ENCODE measurements at regions not wholly inside any gene's neighbourhood (a gene's known extent, or its start where the extent isn't known, plus 50 kb on each side); places are given as distances from the start of the nearest gene placed in this dataset.

DNA sequence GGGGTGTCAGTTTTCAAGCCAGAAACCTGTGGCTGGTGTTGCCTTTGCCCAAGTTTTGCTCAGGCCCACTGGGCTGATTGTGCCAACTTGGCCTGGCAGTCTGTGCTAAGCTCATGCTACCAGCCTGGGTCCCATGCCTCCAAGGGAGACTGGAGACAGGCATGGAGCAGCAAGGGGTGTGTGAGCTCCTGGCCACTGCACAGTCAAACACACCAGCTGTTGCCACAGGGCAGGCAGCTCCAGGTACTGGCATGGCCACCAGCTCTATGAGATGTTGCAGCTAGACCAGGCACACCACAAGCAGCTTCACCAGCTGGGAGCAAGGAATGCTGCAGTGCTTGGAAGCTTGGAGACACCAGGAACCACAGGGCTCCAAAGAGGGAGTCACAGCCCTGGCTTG, 638.8 kb downstream of the PLOD2 start:
- FAIRE-seq (no peak), DNase-seq (no peak)
- Histone ChIP-seq H3K27me3 (ENCODE audit: control insufficient read depth in 3 of 3, insufficient read depth in 3 of 3, low read length in 3 of 3) (no peaks in the 10 kb centered on the region), H3K9me3 (ENCODE audit: control insufficient read depth in 2 of 2, insufficient read depth in 1 of 2, low read depth in 1 of 2, low read length in 1 of 2) (no peaks in the 10 kb centered on the region), H3K4me1 (ENCODE audit: control insufficient read depth in 3 of 3, insufficient read depth in 2 of 3, low read depth in 1 of 3, low read length in 2 of 3) (no peaks in the 10 kb centered on the region), H3K27ac (ENCODE audit: low read depth in 1 of 3, low read length in 2 of 3) (no peak overlapping the region), H3K4me3 (ENCODE audit: low read depth in 1 of 3, low read length in 3 of 3) (no peak overlapping the region), H3K36me3 (ENCODE audit: control insufficient read depth in 3 of 3, insufficient read depth in 2 of 3, low read depth in 1 of 3, low read length in 3 of 3) (no peaks in the 10 kb centered on the region)

DNA sequence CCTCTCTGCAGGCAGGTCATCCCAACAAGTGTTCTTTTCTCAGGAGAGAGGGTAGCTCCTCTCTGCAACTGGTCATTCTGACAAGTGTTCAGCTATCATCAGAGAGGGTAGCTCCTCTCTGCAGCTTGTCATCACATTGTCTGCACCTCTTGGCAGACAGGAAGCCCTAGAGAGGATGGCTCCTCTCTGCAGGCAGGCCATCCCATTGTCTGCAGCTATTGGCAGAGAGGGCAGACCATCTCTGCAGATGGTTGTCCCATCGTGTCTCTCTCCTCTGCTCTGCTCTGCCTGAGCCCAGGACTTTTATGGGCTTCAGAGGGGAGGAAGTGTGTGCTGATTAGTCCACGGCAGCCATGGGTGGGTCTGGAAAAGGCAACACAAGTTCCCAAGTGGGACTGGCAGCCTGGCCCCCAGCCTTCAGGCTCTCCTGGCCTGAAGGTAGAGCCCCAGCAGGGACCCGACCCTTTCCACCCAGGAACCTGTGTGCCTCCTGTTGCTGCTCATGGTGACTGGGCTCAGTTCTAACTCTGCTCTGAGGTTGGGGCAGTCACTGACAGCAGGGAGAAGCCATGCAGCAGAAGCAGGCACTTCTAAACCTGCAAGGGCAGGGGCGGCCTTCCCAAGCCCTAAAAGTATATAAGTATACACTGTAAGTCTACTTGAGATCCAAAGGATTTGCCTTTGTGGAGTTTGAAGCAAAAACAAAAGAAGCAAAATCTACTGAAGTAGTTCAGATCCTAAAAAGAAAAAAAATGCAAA, 637.9 kb downstream of the PLOD2 start:
- H3K27ac ChIP-seq (ENCODE audit: low read depth in 1 of 3, low read length in 2 of 3) = no peak overlapping the region
- no peak for DNase-seq
- H3K9me3 ChIP-seq (ENCODE audit: control insufficient read depth in 2 of 2, insufficient read depth in 1 of 2, low read depth in 1 of 2, low read length in 1 of 2) = no peaks in the 10 kb centered on the region
- FAIRE-seq = no peak
- H3K27me3 ChIP-seq (ENCODE audit: control insufficient read depth in 3 of 3, insufficient read depth in 3 of 3, low read length in 3 of 3) = no peaks in the 10 kb centered on the region
- no peaks in the 10 kb centered on the region for H3K36me3 ChIP-seq (ENCODE audit: control insufficient read depth in 3 of 3, insufficient read depth in 2 of 3, low read depth in 1 of 3, low read length in 3 of 3)
- no peak overlapping the region for H3K4me3 ChIP-seq (ENCODE audit: low read depth in 1 of 3, low read length in 3 of 3)
- no peaks in the 10 kb centered on the region for H3K4me1 ChIP-seq (ENCODE audit: control insufficient read depth in 3 of 3, insufficient read depth in 2 of 3, low read depth in 1 of 3, low read length in 2 of 3)
- 77 to 85% (median 80%) methylated on average over 4 of the region's 4 CpGs for WGBS, 3 donors

DNA sequence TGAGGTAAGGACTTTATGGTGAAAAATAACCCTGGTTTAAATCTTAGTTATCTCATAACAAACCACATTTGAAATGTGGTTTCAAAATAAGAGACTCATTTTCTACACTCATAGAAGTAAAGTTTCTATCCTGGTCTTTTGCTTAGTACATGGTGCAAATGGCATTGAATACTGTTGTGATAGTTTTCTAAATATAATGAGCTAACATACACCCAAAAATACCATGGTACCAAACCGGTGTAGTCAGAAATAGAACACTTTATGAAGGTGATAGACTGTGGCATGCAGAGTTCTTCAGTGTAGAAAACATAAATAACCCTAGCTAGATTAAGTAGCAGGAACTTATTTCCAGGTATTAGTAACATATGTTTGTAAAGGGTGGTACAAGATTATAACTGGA, 629.4 kb downstream of the PLOD2 start:
- H3K36me3 ChIP-seq (ENCODE audit: control insufficient read depth in 3 of 3, insufficient read depth in 2 of 3, low read depth in 1 of 3, low read length in 3 of 3) = no peaks in the 10 kb centered on the region
- no peak overlapping the region for H3K4me3 ChIP-seq (ENCODE audit: low read depth in 1 of 3, low read length in 3 of 3)
- H3K27me3 ChIP-seq (ENCODE audit: control insufficient read depth in 3 of 3, insufficient read depth in 3 of 3, low read length in 3 of 3) = no peaks in the 10 kb centered on the region
- FAIRE-seq = no peak
- WGBS, 3 donors = 67 to 84% (median 71%) methylated on average over 1 of the region's 1 CpG
- no peak overlapping the region for H3K27ac ChIP-seq (ENCODE audit: low read depth in 1 of 3, low read length in 2 of 3)
- no peak for DNase-seq
- H3K4me1 ChIP-seq (ENCODE audit: control insufficient read depth in 3 of 3, insufficient read depth in 2 of 3, low read depth in 1 of 3, low read length in 2 of 3) = no peaks in the 10 kb centered on the region
- no peaks in the 10 kb centered on the region for H3K9me3 ChIP-seq (ENCODE audit: control insufficient read depth in 2 of 2, insufficient read depth in 1 of 2, low read depth in 1 of 2, low read length in 1 of 2)

DNA sequence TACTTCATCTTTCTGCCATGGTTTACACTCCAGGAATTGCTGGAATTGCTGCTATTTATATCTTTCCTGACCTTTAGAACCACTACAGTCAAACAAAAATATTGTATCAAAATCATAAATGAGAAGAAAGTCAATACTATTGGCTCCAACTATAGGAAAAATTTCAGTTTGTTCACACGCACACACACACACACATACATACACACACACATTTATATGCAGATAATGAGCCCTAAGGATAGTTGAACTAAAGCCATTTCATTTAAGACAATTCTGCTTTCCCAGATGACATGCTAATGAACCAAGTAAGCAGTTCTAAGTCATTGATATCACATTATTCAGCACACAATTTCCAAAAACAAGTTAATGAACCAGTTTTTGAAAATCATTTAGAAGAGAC, 627.3 kb downstream of the PLOD2 start:
- Histone ChIP-seq H3K36me3 (ENCODE audit: control insufficient read depth in 3 of 3, insufficient read depth in 2 of 3, low read depth in 1 of 3, low read length in 3 of 3) (no peaks in the 10 kb centered on the region), H3K4me3 (ENCODE audit: low read depth in 1 of 3, low read length in 3 of 3) (no peak overlapping the region), H3K27ac (ENCODE audit: low read depth in 1 of 3, low read length in 2 of 3) (no peak overlapping the region), H3K27me3 (ENCODE audit: control insufficient read depth in 3 of 3, insufficient read depth in 3 of 3, low read length in 3 of 3) (no peaks in the 10 kb centered on the region), H3K4me1 (ENCODE audit: control insufficient read depth in 3 of 3, insufficient read depth in 2 of 3, low read depth in 1 of 3, low read length in 2 of 3) (no peaks in the 10 kb centered on the region), H3K9me3 (ENCODE audit: control insufficient read depth in 2 of 2, insufficient read depth in 1 of 2, low read depth in 1 of 2, low read length in 1 of 2) (no peaks in the 10 kb centered on the region)
- no peak for FAIRE-seq
- DNase-seq = no peak
- 76 to 84% (median 82%) methylated on average over 1 of the region's 1 CpG for WGBS, 3 donors

DNA sequence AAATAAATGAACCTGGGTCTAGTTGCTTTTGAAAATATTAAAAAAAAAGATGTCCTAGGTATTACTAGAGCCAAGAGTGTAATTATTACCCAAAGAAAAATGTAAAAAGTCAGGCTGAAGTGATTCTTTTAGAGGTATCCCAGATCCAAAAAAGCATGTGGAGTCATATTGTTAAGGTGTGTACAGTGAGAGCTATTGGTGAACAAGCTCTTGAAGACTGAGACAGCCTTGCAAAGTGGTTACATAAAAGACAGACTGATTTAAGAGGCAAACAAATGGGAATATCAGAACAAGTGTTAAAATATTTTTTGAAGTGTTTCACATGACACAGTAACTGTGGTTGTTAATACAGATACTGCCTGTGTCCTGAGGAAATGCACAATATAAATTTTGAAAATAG, 624.5 kb downstream of the PLOD2 start:
- Histone ChIP-seq H3K9me3 (ENCODE audit: control insufficient read depth in 2 of 2, insufficient read depth in 1 of 2, low read depth in 1 of 2, low read length in 1 of 2) (no peaks in the 10 kb centered on the region), H3K36me3 (ENCODE audit: control insufficient read depth in 3 of 3, insufficient read depth in 2 of 3, low read depth in 1 of 3, low read length in 3 of 3) (no peaks in the 10 kb centered on the region), H3K27me3 (ENCODE audit: control insufficient read depth in 3 of 3, insufficient read depth in 3 of 3, low read length in 3 of 3) (no peaks in the 10 kb centered on the region), H3K4me1 (ENCODE audit: control insufficient read depth in 3 of 3, insufficient read depth in 2 of 3, low read depth in 1 of 3, low read length in 2 of 3) (no peaks in the 10 kb centered on the region), H3K27ac (ENCODE audit: low read depth in 1 of 3, low read length in 2 of 3) (no peak overlapping the region), H3K4me3 (ENCODE audit: low read depth in 1 of 3, low read length in 3 of 3) (no peak overlapping the region)
- FAIRE-seq (no peak), DNase-seq (no peak)

DNA sequence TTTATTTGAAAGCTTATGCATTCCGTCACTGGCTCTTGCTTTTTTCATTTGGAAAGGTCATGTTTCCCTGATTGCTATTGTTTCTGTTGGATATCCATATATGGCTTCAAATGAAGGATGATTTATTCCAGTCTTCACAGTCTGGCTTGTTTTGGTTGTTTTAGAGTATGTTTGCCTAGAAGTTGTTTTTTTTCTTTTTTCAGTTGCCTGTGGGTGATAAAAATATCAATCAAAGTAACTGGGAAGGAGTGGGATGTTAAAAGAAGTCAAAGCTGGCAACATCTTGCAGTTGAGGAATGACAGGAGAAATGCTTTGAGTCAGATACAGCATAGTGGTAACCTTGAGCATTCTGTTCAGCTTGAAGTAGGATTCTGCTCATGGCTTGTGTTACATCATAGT, 610.5 kb downstream of the PLOD2 start:
- no peaks in the 10 kb centered on the region for H3K9me3 ChIP-seq (ENCODE audit: control insufficient read depth in 2 of 2, insufficient read depth in 1 of 2, low read depth in 1 of 2, low read length in 1 of 2)
- no peaks in the 10 kb centered on the region for H3K27me3 ChIP-seq (ENCODE audit: control insufficient read depth in 3 of 3, insufficient read depth in 3 of 3, low read length in 3 of 3)
- H3K4me3 ChIP-seq (ENCODE audit: low read depth in 1 of 3, low read length in 3 of 3) = no peak overlapping the region
- no peak overlapping the region for H3K27ac ChIP-seq (ENCODE audit: low read depth in 1 of 3, low read length in 2 of 3)
- WGBS, 3 donors = 0 to 46% (median 8%) methylated on average over 1 of the region's 1 CpG
- FAIRE-seq (no peak), DNase-seq (no peak)
- H3K36me3 ChIP-seq (ENCODE audit: control insufficient read depth in 3 of 3, insufficient read depth in 2 of 3, low read depth in 1 of 3, low read length in 3 of 3) = no peaks in the 10 kb centered on the region
- no peaks in the 10 kb centered on the region for H3K4me1 ChIP-seq (ENCODE audit: control insufficient read depth in 3 of 3, insufficient read depth in 2 of 3, low read depth in 1 of 3, low read length in 2 of 3)

DNA sequence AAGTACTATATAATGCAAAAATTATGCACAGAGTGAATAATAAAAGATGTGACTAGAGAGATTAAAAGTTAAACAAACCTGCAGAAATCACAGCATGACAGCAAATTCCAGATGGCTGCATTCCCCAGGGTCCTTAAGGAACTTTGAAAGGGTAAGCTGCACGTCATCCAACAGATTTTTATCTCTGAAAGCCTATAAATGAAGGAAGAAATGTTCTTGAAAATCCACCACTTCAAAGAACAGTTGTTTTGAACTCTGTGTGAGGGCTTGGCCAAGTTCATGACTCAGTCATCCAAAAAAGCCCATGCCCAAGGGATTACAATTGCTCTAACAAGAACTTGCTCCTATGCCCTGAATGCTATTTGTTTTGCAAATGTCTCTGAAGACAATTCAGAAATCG, 603.6 kb downstream of the PLOD2 start:
- H3K4me3 ChIP-seq (ENCODE audit: low read depth in 1 of 3, low read length in 3 of 3) = no peak overlapping the region
- FAIRE-seq = no peak
- no peak for DNase-seq
- H3K27ac ChIP-seq (ENCODE audit: low read depth in 1 of 3, low read length in 2 of 3) = no peak overlapping the region
- H3K9me3 ChIP-seq (ENCODE audit: control insufficient read depth in 2 of 2, insufficient read depth in 1 of 2, low read depth in 1 of 2, low read length in 1 of 2) = no peaks in the 10 kb centered on the region
- no peaks in the 10 kb centered on the region for H3K4me1 ChIP-seq (ENCODE audit: control insufficient read depth in 3 of 3, insufficient read depth in 2 of 3, low read depth in 1 of 3, low read length in 2 of 3)
- 12 to 19% (median 15%) methylated on average over 2 of the region's 2 CpGs for WGBS, 3 donors
- no peaks in the 10 kb centered on the region for H3K36me3 ChIP-seq (ENCODE audit: control insufficient read depth in 3 of 3, insufficient read depth in 2 of 3, low read depth in 1 of 3, low read length in 3 of 3)
- H3K27me3 ChIP-seq (ENCODE audit: control insufficient read depth in 3 of 3, insufficient read depth in 3 of 3, low read length in 3 of 3) = no peaks in the 10 kb centered on the region

DNA sequence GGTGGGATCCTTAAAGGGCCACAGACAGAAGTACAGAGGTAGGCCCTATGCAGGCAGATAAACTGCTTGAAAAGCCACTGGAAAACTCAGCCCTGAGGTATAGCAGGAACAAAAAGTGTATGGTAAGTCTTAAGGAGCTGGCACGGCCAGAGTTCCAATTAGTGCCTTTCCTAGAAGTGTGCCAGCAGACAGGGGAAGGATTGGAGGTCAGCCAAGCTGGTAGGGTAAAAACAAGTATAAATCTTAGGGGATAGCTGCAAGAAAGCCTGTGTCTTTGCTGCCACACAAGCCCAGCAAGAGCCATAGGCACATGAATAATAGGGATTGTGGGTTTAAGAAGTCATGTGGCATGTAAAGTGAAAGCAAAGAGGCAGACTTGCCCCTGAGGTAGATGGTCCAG, 582.5 kb downstream of the PLOD2 start:
- WGBS, 3 donors = 55 to 81% (median 69%) methylated on average over 1 of the region's 1 CpG
- no peak overlapping the region for H3K27ac ChIP-seq (ENCODE audit: low read depth in 1 of 3, low read length in 2 of 3)
- DNase-seq (no peak), FAIRE-seq (no peak)
- no peaks in the 10 kb centered on the region for H3K36me3 ChIP-seq (ENCODE audit: control insufficient read depth in 3 of 3, insufficient read depth in 2 of 3, low read depth in 1 of 3, low read length in 3 of 3)
- no peaks in the 10 kb centered on the region for H3K27me3 ChIP-seq (ENCODE audit: control insufficient read depth in 3 of 3, insufficient read depth in 3 of 3, low read length in 3 of 3)
- H3K4me1 ChIP-seq (ENCODE audit: control insufficient read depth in 3 of 3, insufficient read depth in 2 of 3, low read depth in 1 of 3, low read length in 2 of 3) = no peaks in the 10 kb centered on the region
- H3K4me3 ChIP-seq (ENCODE audit: low read depth in 1 of 3, low read length in 3 of 3) = no peak overlapping the region
- no peaks in the 10 kb centered on the region for H3K9me3 ChIP-seq (ENCODE audit: control insufficient read depth in 2 of 2, insufficient read depth in 1 of 2, low read depth in 1 of 2, low read length in 1 of 2)

DNA sequence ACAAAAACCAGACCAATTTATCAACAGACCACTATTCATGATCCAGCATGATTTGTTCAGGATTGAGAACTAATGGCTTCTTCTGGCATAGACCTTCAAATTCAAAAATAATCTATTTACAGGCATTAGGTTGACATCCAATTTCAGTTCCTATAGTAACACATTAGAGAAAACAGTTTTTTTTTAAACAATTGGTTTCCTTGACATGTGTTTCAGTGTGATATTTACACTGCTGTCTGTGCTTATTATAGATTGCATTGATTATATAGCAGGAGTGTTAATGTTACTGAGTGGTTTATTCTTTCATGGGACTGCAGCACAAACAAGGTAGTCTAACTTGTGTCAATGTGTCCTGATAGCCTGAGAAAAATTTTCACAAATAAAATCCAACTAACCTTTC, 579.3 kb downstream of the PLOD2 start:
- DNase-seq = no peak
- no peak overlapping the region for H3K27ac ChIP-seq (ENCODE audit: low read depth in 1 of 3, low read length in 2 of 3)
- no peak for FAIRE-seq
- H3K27me3 ChIP-seq (ENCODE audit: control insufficient read depth in 3 of 3, insufficient read depth in 3 of 3, low read length in 3 of 3) = no peaks in the 10 kb centered on the region
- H3K4me1 ChIP-seq (ENCODE audit: control insufficient read depth in 3 of 3, insufficient read depth in 2 of 3, low read depth in 1 of 3, low read length in 2 of 3) = no peaks in the 10 kb centered on the region
- H3K9me3 ChIP-seq (ENCODE audit: control insufficient read depth in 2 of 2, insufficient read depth in 1 of 2, low read depth in 1 of 2, low read length in 1 of 2) = no peaks in the 10 kb centered on the region
- H3K36me3 ChIP-seq (ENCODE audit: control insufficient read depth in 3 of 3, insufficient read depth in 2 of 3, low read depth in 1 of 3, low read length in 3 of 3) = no peaks in the 10 kb centered on the region
- no peak overlapping the region for H3K4me3 ChIP-seq (ENCODE audit: low read depth in 1 of 3, low read length in 3 of 3)

Measured in small intestine (tissue), 7 donors.